ENCODE measurements at regions not wholly inside any gene's neighbourhood (a gene's known extent, or its start where the extent isn't known, plus 50 kb on each side); places are given as distances from the start of the nearest gene placed in this dataset.
A peak's percentile ranks its signal among the peaks of the same experiment; 100 is the strongest.

- ChIA-PET POLR2A (no interaction called here), CTCF (no interaction called here)
- Histone ChIP-seq H3K27ac (ENCODE audit: low read depth, low read length) (no peak overlapping the region), H3K9me3 (ENCODE audit: control insufficient read depth, insufficient read depth, low read length) (no peaks in the 10 kb centered on the region), H3K27me3 (ENCODE audit: control insufficient read depth, insufficient read depth, low read length) (no peaks in the 10 kb centered on the region), H3K4me3 (ENCODE audit: low read depth, low read length) (no peak overlapping the region)
- DNase-seq (ENCODE audit: low read depth, low spot score): no peak
- TF ChIP-seq CTCF (IDR thresholded peaks at IDR 0.05; ENCODE audit: low read depth, low read length): no peak
Measured at GRCh38 chr12:76272287-76272686, 75.9 kb downstream of the BBS10 start.

- ChIA-PET CTCF (interaction anchor here (0.7 to 1.4 kb wide), 5 partner anchors 13 to 745 kb away, joined by 3 to 6 read pairs (median 3); no protein-coding TSS in a partner anchor), POLR2A (interaction anchor here (0.7 kb wide), 1 partner anchor 97 kb away, joined by 7 read pairs; no protein-coding TSS in a partner anchor)
- Histone ChIP-seq H3K9me3 (ENCODE audit: control insufficient read depth, insufficient read depth, low read length) (no peaks in the 10 kb centered on the region), H3K27ac (ENCODE audit: low read depth, low read length) (no peak overlapping the region), H3K27me3 (ENCODE audit: control insufficient read depth, insufficient read depth, low read length) (no peaks in the 10 kb centered on the region), H3K4me3 (ENCODE audit: low read depth, low read length) (no peak overlapping the region)
- no peak for TF ChIP-seq CTCF (IDR thresholded peaks at IDR 0.05; ENCODE audit: low read depth, low read length)
- no peak for DNase-seq (ENCODE audit: low read depth, low spot score)
Measured at GRCh38 chr12:76270657-76271358, 77.4 kb downstream of the BBS10 start.

- ChIA-PET POLR2A (no interaction called here), CTCF (no interaction called here)
- TF ChIP-seq CTCF (IDR thresholded peaks at IDR 0.05; ENCODE audit: low read depth, low read length): no peak
- DNase-seq (ENCODE audit: low read depth, low spot score): no peak
- Histone ChIP-seq H3K4me3 (ENCODE audit: low read depth, low read length) (no peak overlapping the region), H3K27me3 (ENCODE audit: control insufficient read depth, insufficient read depth, low read length) (no peaks in the 10 kb centered on the region), H3K27ac (ENCODE audit: low read depth, low read length) (no peak overlapping the region), H3K9me3 (ENCODE audit: control insufficient read depth, insufficient read depth, low read length) (no peaks in the 10 kb centered on the region)
Measured at GRCh38 chr12:76268267-76268666, 79.9 kb downstream of the BBS10 start.

GRCh38 chr12:76266797-76267196 is 81.4 kb downstream of the BBS10 start:
- ChIA-PET CTCF (interaction anchor here (0.9 to 1.5 kb wide), 2 partner anchors 107 to 108 kb away, joined by 3 read pairs; no protein-coding TSS in a partner anchor), POLR2A (interaction anchor here (0.7 to 2.0 kb wide), 5 partner anchors 9 to 81 kb away, joined by 3 to 10 read pairs (median 5); partner anchors contain the start of gene BBS10)
- no peaks in the 10 kb centered on the region for H3K27me3 ChIP-seq (ENCODE audit: control insufficient read depth, insufficient read depth, low read length)
- H3K9me3 ChIP-seq (ENCODE audit: control insufficient read depth, insufficient read depth, low read length): peaks cover 2% of the 10 kb centered on the region; the same call in 1 of the 2 replicates
- no peak overlapping the region; the same call in 1 of the 2 replicates for H3K4me3 ChIP-seq (ENCODE audit: low read depth, low read length)
- TF ChIP-seq CTCF (IDR thresholded peaks at IDR 0.05; ENCODE audit: low read depth, low read length): no peak
- DNase-seq (ENCODE audit: low read depth, low spot score): peak; percentile 73
- H3K27ac ChIP-seq (ENCODE audit: low read depth, low read length): peak overlapping the region; percentile 42

Measured in AG04450 (cell line).